ENCODE measurements at regions not wholly inside any gene's neighbourhood (a gene's known extent, or its start where the extent isn't known, plus 50 kb on each side); places are given as distances from the start of the nearest gene placed in this dataset.

DNA sequence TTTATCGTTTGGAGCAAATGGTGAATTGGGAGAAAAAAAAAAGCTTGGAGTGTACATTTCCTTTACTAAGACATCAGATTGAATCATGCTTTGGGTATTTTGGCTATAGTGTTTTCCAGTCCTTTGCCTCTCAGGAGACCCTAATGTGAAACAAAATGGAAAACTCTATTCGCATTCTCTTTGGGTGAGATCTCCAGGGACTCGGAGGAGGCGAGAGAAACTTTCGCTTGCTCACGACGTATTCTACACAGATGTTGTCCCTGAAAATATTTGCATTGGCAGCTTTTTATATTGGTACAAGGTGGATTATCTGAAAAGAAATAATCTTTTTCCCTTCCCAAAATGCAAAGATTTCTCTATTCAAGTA is 1240.1 kb upstream of the WWC1 start:
- TF ChIP-seq, protein P1, sequence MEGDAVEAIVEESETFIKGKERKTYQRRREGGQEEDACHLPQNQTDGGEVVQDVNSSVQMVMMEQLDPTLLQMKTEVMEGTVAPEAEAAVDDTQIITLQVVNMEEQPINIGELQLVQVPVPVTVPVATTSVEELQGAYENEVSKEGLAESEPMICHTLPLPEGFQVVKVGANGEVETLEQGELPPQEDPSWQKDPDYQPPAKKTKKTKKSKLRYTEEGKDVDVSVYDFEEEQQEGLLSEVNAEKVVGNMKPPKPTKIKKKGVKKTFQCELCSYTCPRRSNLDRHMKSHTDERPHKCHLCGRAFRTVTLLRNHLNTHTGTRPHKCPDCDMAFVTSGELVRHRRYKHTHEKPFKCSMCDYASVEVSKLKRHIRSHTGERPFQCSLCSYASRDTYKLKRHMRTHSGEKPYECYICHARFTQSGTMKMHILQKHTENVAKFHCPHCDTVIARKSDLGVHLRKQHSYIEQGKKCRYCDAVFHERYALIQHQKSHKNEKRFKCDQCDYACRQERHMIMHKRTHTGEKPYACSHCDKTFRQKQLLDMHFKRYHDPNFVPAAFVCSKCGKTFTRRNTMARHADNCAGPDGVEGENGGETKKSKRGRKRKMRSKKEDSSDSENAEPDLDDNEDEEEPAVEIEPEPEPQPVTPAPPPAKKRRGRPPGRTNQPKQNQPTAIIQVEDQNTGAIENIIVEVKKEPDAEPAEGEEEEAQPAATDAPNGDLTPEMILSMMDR (IDR thresholded peaks at IDR 0.05; ENCODE audit: low read length), result no peak
- TF ChIP-seq EZH2 (IDR thresholded peaks at IDR 0.05; ENCODE audit: borderline replicate concordance, low read length), result no peak
